GM10248 (cell line): ENCODE measurements at regions not wholly inside any gene's neighbourhood (a gene's known extent, or its start where the extent isn't known, plus 50 kb on each side); places are given as distances from the start of the nearest gene placed in this dataset.

Experiments used
- CTCF ChIA-PET: fragments of 300-600 bp; sonication (Branson Sonifier 250); formaldehyde crosslinking; extraction: SDS; loops from one replicate; lab custom pipeline; 2021; ENCODE audit warnings: antibody characterized with exemption; lab: Yijun Ruan, JAX
- POLR2A ChIA-PET: fragments of 350-650 bp; sonication (Branson Sonifier 250); formaldehyde crosslinking; extraction: SDS; loops from one replicate; lab custom pipeline; 2020; ENCODE audit warnings: antibody characterized with exemption; lab: Yijun Ruan, JAX
- DNase-seq: peaks from one replicate; pipeline ENCODE4 v3.0.0; 2012; ENCODE audit errors: extremely low spot score
- CTCF ChIP-seq: IDR thresholded peaks from 2 replicates; pipeline ENCODE4 v1.5.1; 2012; ENCODE audit warnings: mild to moderate bottlenecking, low read depth; ENCODE audit errors: extremely low read depth, missing control alignments, control extremely low read depth

GRCh38 chr1:222034790-222035189 is 292.9 kb upstream of the DUSP10 start:
- no peak for DNase-seq
- ChIA-PET POLR2A (no interaction called here), CTCF (interaction anchor here (1.3 kb wide), 1 partner anchor 8 kb away, joined by 3 read pairs; no protein-coding TSS in a partner anchor)

GRCh38 chr1:222033450-222033849 is 291.6 kb upstream of the DUSP10 start:
- no peak for DNase-seq
- CTCF ChIA-PET: interaction anchor here (1.3 kb wide), 1 partner anchor 9 kb away, joined by 3 read pairs; no protein-coding TSS in a partner anchor
- no peak for TF ChIP-seq CTCF
- POLR2A ChIA-PET: no interaction called here

More at GRCh38 chr1:222034790-222035189, 292.9 kb upstream of the DUSP10 start:
- no peak for TF ChIP-seq CTCF

GRCh38 chr1:222031318-222031717 is 289.4 kb upstream of the DUSP10 start:
- TF ChIP-seq CTCF: no peak
- ChIA-PET CTCF (no interaction called here), POLR2A (no interaction called here)
- DNase-seq: no peak

GRCh38 chr1:222028676-222029075 is 286.8 kb upstream of the DUSP10 start:
- ChIA-PET CTCF (interaction anchor here (1.6 to 2.0 kb wide), 2 partner anchors 13 kb away, joined by 5 to 8 read pairs; no protein-coding TSS in a partner anchor), POLR2A (no interaction called here)
- TF ChIP-seq CTCF: no peak
- no peak for DNase-seq

GRCh38 chr1:222028116-222028515 is 286.2 kb upstream of the DUSP10 start:
- ChIA-PET POLR2A (no interaction called here), CTCF (interaction anchor here (1.2 to 2.0 kb wide), 3 partner anchors 12 to 67 kb away, joined by 3 to 8 read pairs (median 5); no protein-coding TSS in a partner anchor)
- no peak for DNase-seq
- TF ChIP-seq CTCF: no peak

- CTCF ChIA-PET: interaction anchor here (1.3 to 1.7 kb wide), 3 partner anchors 12 to 16 kb away, joined by 3 to 4 read pairs (median 3); no protein-coding TSS in a partner anchor
- POLR2A ChIA-PET: no interaction called here
- no peak for DNase-seq
- no peak for TF ChIP-seq CTCF
Measured at GRCh38 chr1:222026280-222026679, 284.4 kb upstream of the DUSP10 start.
